Trophoblast cell (in vitro differentiated cells and primary cell): ENCODE measurements at regions not wholly inside any gene's neighbourhood (a gene's known extent, or its start where the extent isn't known, plus 50 kb on each side); places are given as distances from the start of the nearest gene placed in this dataset.

ENCODE experiments used
- DNase-seq, 2 donors: peaks; one replicate each; pipeline ENCODE4 v3.0.0-alpha.2; 2016
- H2AFZ ChIP-seq: 2 replicates; pipeline ENCODE4 v1.6.1; 2013; ENCODE audit warnings: low read length, moderate library complexity, mild to moderate bottlenecking; ENCODE audit not compliant: insufficient read depth, poor library complexity
- H2AK5ac ChIP-seq: 2 replicates; pipeline ENCODE4 v1.6.1; 2013; ENCODE audit warnings: mild to moderate bottlenecking, low read length
- H2BK120ac ChIP-seq: 2 replicates; pipeline ENCODE4 v1.6.1; 2013; ENCODE audit warnings: low read length, mild to moderate bottlenecking, moderate library complexity; ENCODE audit not compliant: insufficient read depth, poor library complexity
- H2BK12ac ChIP-seq: 2 replicates; pipeline ENCODE4 v1.6.1; 2013; ENCODE audit warnings: mild to moderate bottlenecking, low read length, moderate library complexity
- H2BK5ac ChIP-seq: 2 replicates; pipeline ENCODE4 v1.6.1; 2013; ENCODE audit warnings: low read length, low read depth, moderate library complexity, mild to moderate bottlenecking; ENCODE audit not compliant: poor library complexity
- H3K14ac ChIP-seq: 2 replicates; pipeline ENCODE4 v1.6.1; 2013; ENCODE audit warnings: mild to moderate bottlenecking, low read length
- H3K18ac ChIP-seq: 2 replicates; pipeline ENCODE4 v1.6.1; 2013; ENCODE audit warnings: mild to moderate bottlenecking, low read length
- H3K23ac ChIP-seq: 2 replicates; pipeline ENCODE4 v1.6.1; 2013; ENCODE audit warnings: low read length
- H3K27ac ChIP-seq: 2 replicates; pipeline ENCODE4 v1.5.1; 2013; ENCODE audit warnings: low read depth, mild to moderate bottlenecking, inconsistent platforms, low read length, moderate library complexity
- H3K27me3 ChIP-seq: 2 replicates; pipeline ENCODE4 v1.6.1; 2013; ENCODE audit warnings: inconsistent platforms, mild to moderate bottlenecking, low read length, moderate library complexity; ENCODE audit not compliant: insufficient read depth
- H3K36me3 ChIP-seq, 2 experiments: 1 replicate in 1 of 2; 2 replicates in 1 of 2; pipeline ENCODE4 v1.6.1; 2013; ENCODE audit warnings: low read length in 2 of 2, mild to moderate bottlenecking in 2 of 2, moderate library complexity in 1 of 2; ENCODE audit not compliant: insufficient read depth in 2 of 2, control insufficient read depth in 1 of 2
- H3K4ac ChIP-seq: 2 replicates; pipeline ENCODE4 v1.6.1; 2013; ENCODE audit warnings: low read depth, mild to moderate bottlenecking, low read length, moderate library complexity
- H3K4me1 ChIP-seq, 2 experiments: 1 replicate in 1 of 2; 2 replicates in 1 of 2; pipeline ENCODE4 v1.6.1; 2013; ENCODE audit warnings: low read length in 2 of 2, mild to moderate bottlenecking in 2 of 2, moderate library complexity in 1 of 2; ENCODE audit not compliant: insufficient read depth in 2 of 2, control insufficient read depth in 1 of 2
- H3K4me2 ChIP-seq: 2 replicates; pipeline ENCODE4 v1.6.1; 2013; ENCODE audit warnings: inconsistent platforms, mild to moderate bottlenecking, low read length, moderate library complexity
- H3K4me3 ChIP-seq: 2 replicates; pipeline ENCODE4 v1.5.1; 2013; ENCODE audit warnings: mild to moderate bottlenecking, low read depth, low read length, inconsistent platforms
- H3K79me1 ChIP-seq: one replicate; pipeline ENCODE4 v1.6.1; 2013; ENCODE audit warnings: low read length
- H3K79me2 ChIP-seq: 2 replicates; pipeline ENCODE4 v1.6.1; 2013; ENCODE audit warnings: low read length, mild to moderate bottlenecking; ENCODE audit not compliant: control insufficient read depth, insufficient read depth, poor library complexity
- H3K9ac ChIP-seq: 2 replicates; pipeline ENCODE4 v1.6.1; 2013; ENCODE audit warnings: mild to moderate bottlenecking, low read length
- H3K9me3 ChIP-seq: 2 replicates; pipeline ENCODE4 v1.6.1; 2013; ENCODE audit warnings: low read depth, mild to moderate bottlenecking, control low read depth, inconsistent platforms, low read length; ENCODE audit not compliant: insufficient read depth
- H4K12ac ChIP-seq: 2 replicates; pipeline ENCODE4 v1.6.1; 2013; ENCODE audit warnings: low read depth, mild to moderate bottlenecking, low read length, moderate library complexity
- H4K8ac ChIP-seq: 2 replicates; pipeline ENCODE4 v1.6.1; 2013; ENCODE audit warnings: low read depth, mild to moderate bottlenecking, low read length, moderate library complexity
- H4K91ac ChIP-seq: one replicate; pipeline ENCODE4 v1.6.1; 2013; ENCODE audit warnings: low read depth, mild to moderate bottlenecking, low read length, moderate library complexity
- WGBS: extraction: QIAGEN DNeasy Blood & Tissue Kit; methylation state at CpG from one replicate; pipeline ENCODE4 v1.1.7; 2013; ENCODE audit warnings: missing lambda C conversion rate; ENCODE audit not compliant: insufficient read length, insufficient coverage; ENCODE audit errors: extremely low coverage; 5-methylcytosine and 5-hydroxymethylcytosine counted together

DNA sequence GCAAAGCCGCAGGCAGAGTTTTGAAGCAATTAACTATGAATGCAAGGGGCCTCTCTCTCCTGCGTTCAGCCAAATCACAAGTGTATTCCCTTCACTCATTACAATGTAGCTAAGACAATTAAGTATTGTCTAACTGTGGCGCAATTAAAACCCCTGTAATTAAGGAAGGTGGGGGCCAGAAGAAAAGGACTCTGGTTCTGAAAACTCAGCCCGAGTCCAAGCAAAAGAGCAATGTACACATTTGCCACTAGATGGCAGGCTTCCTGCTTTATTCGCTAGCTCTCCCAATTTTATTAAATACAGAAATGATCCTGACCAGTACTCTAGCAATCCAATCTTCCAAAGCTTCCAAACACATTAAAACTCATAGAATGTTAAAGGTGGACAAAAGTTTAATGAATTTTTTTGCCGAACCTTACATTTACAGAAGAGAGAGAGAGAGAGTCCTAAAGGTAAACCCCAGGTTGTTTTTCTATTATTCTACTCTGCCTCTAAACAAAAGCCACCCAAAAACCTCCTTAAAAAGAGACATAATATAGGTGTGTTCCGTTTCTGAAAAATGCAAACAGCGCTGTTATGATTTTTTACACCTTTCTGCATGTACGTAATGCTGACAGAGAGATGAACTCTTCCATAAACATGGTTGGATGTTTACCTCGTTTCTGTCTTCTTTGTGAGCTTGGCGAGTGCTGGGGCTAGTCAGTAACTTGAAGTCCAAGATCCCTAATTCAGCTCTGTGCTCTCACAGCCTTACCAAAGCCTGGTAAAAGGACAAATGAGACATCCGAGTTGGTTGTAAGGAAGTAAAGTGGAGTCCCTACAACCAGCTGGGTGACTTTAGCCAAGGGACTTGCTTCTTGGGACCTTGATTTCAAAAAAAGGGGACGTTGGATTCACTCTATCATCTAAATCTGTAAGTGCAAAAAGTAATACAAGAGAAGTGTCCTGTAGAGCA lies 50.9 kb upstream of the VASH1 start:
- Histone ChIP-seq H2AFZ (no peak overlapping the region), H3K36me3 (no peaks in the 10 kb centered on the region), H3K79me2 (no peaks in the 10 kb centered on the region), H2BK120ac (no peak overlapping the region), H3K4me1 (no peaks in the 10 kb centered on the region), H2AK5ac (no peak overlapping the region), H3K4me3 (no peak overlapping the region), H3K4ac (no peak overlapping the region), H2BK5ac (no peak overlapping the region), H3K14ac (no peak overlapping the region), H3K79me1 (no peaks in the 10 kb centered on the region), H3K4me2 (no peak overlapping the region), H2BK12ac (no peak overlapping the region), H4K8ac (no peak overlapping the region), H3K9ac (no peak overlapping the region), H3K27me3 (no peaks in the 10 kb centered on the region), H4K91ac (no peak overlapping the region), H4K12ac (no peak overlapping the region), H3K23ac (no peak overlapping the region), H3K18ac (no peak overlapping the region), H3K9me3 (no peaks in the 10 kb centered on the region), H3K27ac (no peak overlapping the region)
- DNase-seq, result peak; percentile 35 to 80
- WGBS, result no CpG with 5 or more reads among the region's 13 CpGs
